ENCODE measurements at regions not wholly inside any gene's neighbourhood (a gene's known extent, or its start where the extent isn't known, plus 50 kb on each side); places are given as distances from the start of the nearest gene placed in this dataset.

- DNase-seq (ENCODE audit: low spot score) (no peak), ATAC-seq (ENCODE audit: low FRiP score) (peak; percentile 67)
- no peak for TF ChIP-seq CTCF (IDR thresholded peaks at IDR 0.05)
Observed at GRCh38 chr2:63788071-63788470, 53.6 kb upstream of the UGP2 start.

GRCh38 chr2:63789338-63790020 is 52.2 kb upstream of the UGP2 start:
- TF ChIP-seq CTCF (IDR thresholded peaks at IDR 0.05), result no peak
- DNase-seq (ENCODE audit: low spot score) (no peak), ATAC-seq (ENCODE audit: low FRiP score) (no peak)

- no peak for DNase-seq (ENCODE audit: low spot score)
- no peak for TF ChIP-seq CTCF (IDR thresholded peaks at IDR 0.05)
- ATAC-seq (ENCODE audit: low FRiP score), result peak; percentile 12
Observed at GRCh38 chr2:63790491-63790890, 51.2 kb upstream of the UGP2 start.

- DNase-seq (ENCODE audit: low spot score) (no peak), ATAC-seq (ENCODE audit: low FRiP score) (peak; percentile 85)
- TF ChIP-seq CTCF (IDR thresholded peaks at IDR 0.05), result no peak
Observed at GRCh38 chr2:63790906-63791305, 50.8 kb upstream of the UGP2 start.

- ATAC-seq (ENCODE audit: low FRiP score), result no peak
- no peak for TF ChIP-seq CTCF (IDR thresholded peaks at IDR 0.05)
- no peak for DNase-seq (ENCODE audit: low spot score)
Observed at GRCh38 chr2:63791387-63791786, 50.3 kb upstream of the UGP2 start.

Data from omental fat pad (tissue), 3 donors.